Caco-2 (cell line): ENCODE measurements at regions not wholly inside any gene's neighbourhood (a gene's known extent, or its start where the extent isn't known, plus 50 kb on each side); places are given as distances from the start of the nearest gene placed in this dataset.
"Not testable (repeated sequence)": the region's sequence is repeated elsewhere in the genome, so short reads cannot be mapped to it uniquely, and the experiment has no call there.

ENCODE experiments used
- BruUV-seq: library from RNA; stranded (reverse); fragments of 400-500 nt; replicated peaks from 2 replicates; lab custom pipeline; 2021; lab: Mats Ljungman, UMichigan
- CTCF ChIA-PET: fragments of 300-600 bp; sonication (Branson Sonifier 250); formaldehyde crosslinking; loops from one replicate; lab custom pipeline; 2022; ENCODE audit warnings: antibody characterized with exemption; lab: Charles Lee
- POLR2A ChIA-PET: fragments of 300-600 bp; sonication (Branson Sonifier 250); formaldehyde crosslinking; loops from one replicate; lab custom pipeline; 2022; ENCODE audit warnings: antibody characterized with exemption; lab: Charles Lee
- DNase-seq, 2 experiments: peaks; one replicate each; pipeline versions ENCODE4 v3.0.0 to v3.0.0-alpha.2; 2020 to 2022
- H3K27me3 ChIP-seq: replicated peaks from 2 replicates; pipeline ENCODE4 v1.6.0; 2011; ENCODE audit warnings: low read length; ENCODE audit not compliant: control insufficient read depth, insufficient read depth
- H3K36me3 ChIP-seq: 2 replicates; pipeline ENCODE4 v1.5.1; 2011; ENCODE audit warnings: low read length; ENCODE audit not compliant: control insufficient read depth, insufficient read depth
- H3K4me1 ChIP-seq: fragments of 250-450 bp; sonication (Bioruptor Pico); 2 replicates; pipeline ENCODE4 v1.5.1; 2020; ENCODE audit warnings: mild to moderate bottlenecking
- H3K4me3 ChIP-seq: 2 replicates; pipeline ENCODE4 v1.5.1; 2011; ENCODE audit warnings: low read depth, mild to moderate bottlenecking, control low read depth, low read length
- H3K9me3 ChIP-seq: fragments of 250-450 bp; sonication (Bioruptor Pico); 2 replicates; pipeline ENCODE4 v1.5.1; 2020; ENCODE audit warnings: mild to moderate bottlenecking, moderate library complexity
- H3K27ac Mint-ChIP-seq: one replicate; pipeline ENCODE4 v1.8.0; 2022; ENCODE audit warnings: mixed read lengths; ENCODE audit not compliant: unreplicated experiment
- H3K27me3 Mint-ChIP-seq: one replicate; pipeline ENCODE4 v1.8.0; 2022; ENCODE audit warnings: mixed read lengths; ENCODE audit not compliant: insufficient read depth, unreplicated experiment
- H3K36me3 Mint-ChIP-seq: one replicate; pipeline ENCODE4 v1.8.0; 2022; ENCODE audit warnings: mild to moderate bottlenecking, mixed read lengths; ENCODE audit not compliant: insufficient read depth, unreplicated experiment
- H3K4me1 Mint-ChIP-seq: one replicate; pipeline ENCODE4 v1.8.0; 2022; ENCODE audit warnings: low read depth, mixed read lengths; ENCODE audit not compliant: unreplicated experiment
- H3K4me3 Mint-ChIP-seq: one replicate; pipeline ENCODE4 v1.8.0; 2022; ENCODE audit warnings: mild to moderate bottlenecking, moderate library complexity, mixed read lengths; ENCODE audit not compliant: unreplicated experiment
- H3K9me3 Mint-ChIP-seq: one replicate; pipeline ENCODE4 v1.8.0; 2022; ENCODE audit warnings: mixed read lengths; ENCODE audit not compliant: unreplicated experiment
- intact Hi-C: fragments of 100-400 bp; cut with micrococcal nuclease; formaldehyde crosslinking; loops from one replicate; pipeline ENCODE4 v1.10.0; 2022; ENCODE audit not compliant: unreplicated experiment

DNA sequence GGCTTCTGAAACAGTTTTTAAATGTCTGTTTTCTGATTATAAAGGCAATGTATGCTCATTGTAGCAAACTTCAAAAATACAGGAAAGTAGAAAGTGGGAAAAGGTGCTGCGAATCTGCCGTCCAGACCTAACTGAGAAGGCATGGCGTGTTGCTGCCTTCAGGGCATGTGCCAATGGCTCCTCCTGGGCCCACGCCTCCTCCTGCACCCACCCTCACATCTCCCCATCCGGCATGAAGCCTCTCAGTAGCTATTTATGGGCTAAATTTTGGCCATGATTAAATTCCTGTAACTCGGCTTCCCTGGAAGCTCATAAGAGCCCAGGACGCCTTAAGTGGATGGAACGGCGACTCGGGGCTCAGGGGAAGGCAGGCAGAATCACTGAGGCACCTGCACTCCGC is 153.8 kb downstream of the LAT start:
- intact Hi-C loops, H3K9me3 ChIP-seq, CTCF ChIA-PET, H3K4me1 Mint-ChIP-seq, POLR2A ChIA-PET, H3K27ac Mint-ChIP-seq, H3K9me3 Mint-ChIP-seq, H3K4me3 Mint-ChIP-seq, H3K27me3 Mint-ChIP-seq, H3K4me3 ChIP-seq, H3K27me3 ChIP-seq, DNase-seq, H3K4me1 ChIP-seq, BruUV-seq, H3K36me3 Mint-ChIP-seq, H3K36me3 ChIP-seq: not testable (repeated sequence)

DNA sequence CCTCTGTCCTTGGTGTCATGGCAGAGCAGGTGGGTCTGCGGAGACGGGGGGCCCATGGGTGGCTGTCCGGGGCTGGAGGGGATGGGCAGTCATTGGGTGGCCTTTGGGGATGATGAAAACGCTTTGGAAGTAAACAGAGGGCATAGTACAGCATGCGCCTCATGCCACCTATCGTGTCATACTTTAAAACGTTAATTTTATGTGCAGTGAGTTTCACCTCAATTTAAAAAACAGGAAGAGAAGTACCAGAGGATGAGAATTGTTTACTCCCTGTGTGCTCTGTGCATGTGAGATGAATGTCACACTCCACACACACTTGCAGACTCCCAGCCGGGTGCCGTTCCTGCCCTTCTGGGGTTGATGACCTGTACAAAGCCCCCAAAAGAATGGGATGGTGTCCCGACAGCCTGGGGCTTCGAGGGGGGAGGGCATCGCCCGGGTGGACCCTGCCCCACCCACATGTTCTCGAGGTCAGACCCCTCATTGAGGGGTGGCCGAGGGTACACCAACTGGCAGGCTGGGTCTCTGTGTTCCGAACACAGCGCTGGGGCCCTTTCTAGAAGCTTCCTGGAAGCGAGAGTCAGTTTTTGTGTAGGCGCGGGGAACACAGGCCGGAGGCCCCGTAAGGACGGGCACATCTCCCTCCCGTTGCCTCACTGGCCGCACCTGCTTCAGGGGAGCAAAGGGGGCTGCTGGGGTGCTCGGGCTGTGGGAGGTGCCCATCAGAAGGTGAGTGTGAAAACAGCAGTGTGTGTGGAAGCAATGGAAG is 153.2 kb downstream of the LAT start:
- BruUV-seq, POLR2A ChIA-PET, H3K4me1 Mint-ChIP-seq, H3K4me3 Mint-ChIP-seq, H3K9me3 Mint-ChIP-seq, H3K9me3 ChIP-seq, H3K27me3 Mint-ChIP-seq, CTCF ChIA-PET, H3K36me3 ChIP-seq, H3K36me3 Mint-ChIP-seq, intact Hi-C loops, H3K4me1 ChIP-seq, H3K4me3 ChIP-seq, DNase-seq, H3K27ac Mint-ChIP-seq, H3K27me3 ChIP-seq: not testable (repeated sequence)

DNA sequence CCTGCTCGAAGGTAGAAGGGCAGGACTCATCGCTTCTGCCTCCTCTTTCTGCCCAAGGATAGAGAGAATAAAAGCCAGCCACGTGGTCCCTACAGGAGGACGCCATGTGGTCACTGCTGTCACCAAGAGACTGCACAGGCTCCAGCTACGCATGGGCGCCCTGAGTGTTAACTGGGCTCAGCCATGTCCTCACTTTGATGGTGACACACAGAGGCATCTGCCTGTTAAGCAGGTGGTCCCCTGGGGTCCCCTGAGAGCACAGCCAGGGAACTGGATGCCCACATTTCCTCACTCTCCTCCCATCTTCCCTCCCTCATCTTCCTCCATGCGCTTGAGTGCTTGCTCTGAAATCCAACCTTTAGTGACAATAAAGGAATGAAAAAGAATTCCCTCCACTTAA is 152.6 kb downstream of the LAT start:
- H3K9me3 Mint-ChIP-seq, BruUV-seq, intact Hi-C loops, H3K27ac Mint-ChIP-seq, DNase-seq, POLR2A ChIA-PET, H3K4me3 Mint-ChIP-seq, H3K36me3 ChIP-seq, H3K36me3 Mint-ChIP-seq, CTCF ChIA-PET, H3K27me3 ChIP-seq, H3K27me3 Mint-ChIP-seq, H3K9me3 ChIP-seq, H3K4me3 ChIP-seq, H3K4me1 Mint-ChIP-seq, H3K4me1 ChIP-seq: not testable (repeated sequence)

DNA sequence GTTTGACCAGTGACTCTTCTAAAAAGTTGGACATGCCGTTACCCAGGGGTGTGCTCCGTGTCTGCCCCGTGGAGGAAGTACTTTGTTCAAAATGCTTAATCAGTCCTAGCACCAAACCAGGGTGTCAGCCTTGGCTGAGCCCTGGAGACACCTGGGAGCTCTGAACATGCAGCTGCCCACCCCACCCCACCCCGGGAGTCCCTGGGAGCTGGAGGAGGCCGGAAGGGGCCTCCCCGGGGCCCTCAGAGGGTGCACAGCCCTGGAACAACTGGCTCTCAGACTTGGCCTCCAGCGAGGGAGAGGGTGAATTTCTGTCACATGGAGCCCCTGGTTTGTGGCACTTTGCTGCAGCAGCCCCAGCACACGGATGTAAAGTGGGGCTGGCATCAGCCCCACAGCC is 152.1 kb downstream of the LAT start:
- H3K4me3 Mint-ChIP-seq, POLR2A ChIA-PET, H3K27me3 Mint-ChIP-seq, H3K9me3 ChIP-seq, H3K27me3 ChIP-seq, DNase-seq, BruUV-seq, H3K9me3 Mint-ChIP-seq, H3K4me1 ChIP-seq, H3K27ac Mint-ChIP-seq, intact Hi-C loops, CTCF ChIA-PET, H3K36me3 ChIP-seq, H3K4me3 ChIP-seq, H3K36me3 Mint-ChIP-seq, H3K4me1 Mint-ChIP-seq: not testable (repeated sequence)

DNA sequence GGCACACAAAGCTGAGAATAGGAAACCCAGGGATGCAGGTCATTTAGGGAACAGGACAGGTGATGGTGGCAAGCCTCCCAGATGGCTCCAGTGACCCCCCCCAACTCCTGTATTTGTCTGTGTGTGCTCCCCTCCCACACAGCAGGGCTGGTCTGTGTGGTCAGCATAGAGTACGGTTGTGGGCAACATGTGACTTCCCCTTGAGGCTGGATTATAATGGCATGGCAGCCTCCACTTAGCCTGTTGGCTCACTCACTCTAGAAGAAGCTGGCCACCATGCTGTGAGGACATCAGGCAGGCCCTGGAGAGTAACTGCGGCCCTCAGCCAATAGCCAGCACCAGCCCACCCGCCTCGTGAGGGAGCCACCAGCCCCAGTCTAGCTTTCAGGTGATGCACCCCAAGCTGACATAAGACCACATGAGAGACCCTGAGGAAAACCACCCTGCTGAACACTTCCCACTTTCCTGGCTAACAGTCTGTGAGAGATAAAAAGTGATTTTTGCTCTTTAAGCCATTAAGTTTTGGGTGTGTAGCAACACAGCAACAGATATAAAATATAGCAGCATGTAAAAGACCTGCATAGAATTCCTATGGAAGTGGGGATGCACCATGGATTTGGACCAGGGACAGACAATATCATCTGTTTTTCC is 151.3 kb downstream of the LAT start:
- H3K4me3 Mint-ChIP-seq, POLR2A ChIA-PET, H3K27me3 ChIP-seq, H3K4me3 ChIP-seq, H3K9me3 ChIP-seq, H3K36me3 Mint-ChIP-seq, BruUV-seq, CTCF ChIA-PET, H3K27me3 Mint-ChIP-seq, H3K9me3 Mint-ChIP-seq, H3K4me1 Mint-ChIP-seq, H3K36me3 ChIP-seq, H3K27ac Mint-ChIP-seq, H3K4me1 ChIP-seq, intact Hi-C loops, DNase-seq: not testable (repeated sequence)

DNA sequence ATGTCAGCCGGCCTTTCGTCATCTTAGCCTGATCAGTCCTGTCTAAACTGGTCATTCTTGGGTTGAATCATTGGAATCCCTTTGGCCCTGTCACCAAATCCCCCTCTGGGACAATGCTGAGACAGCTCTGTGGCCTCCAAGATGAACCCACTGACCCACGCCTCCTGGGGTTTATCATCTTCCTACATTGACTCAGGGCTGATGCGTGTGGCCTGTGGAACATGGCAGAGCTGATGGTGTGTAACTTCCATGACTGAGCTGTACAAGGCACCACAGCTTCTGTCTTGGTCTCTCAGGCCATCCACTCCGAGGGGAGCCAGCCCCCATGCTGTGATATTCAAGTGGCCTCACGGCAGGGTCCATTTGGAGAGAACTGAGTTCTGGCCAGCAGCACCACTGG is 150.2 kb downstream of the LAT start:
- H3K36me3 ChIP-seq, H3K27me3 Mint-ChIP-seq, H3K27ac Mint-ChIP-seq, POLR2A ChIA-PET, H3K4me3 ChIP-seq, H3K4me1 ChIP-seq, H3K4me3 Mint-ChIP-seq, H3K4me1 Mint-ChIP-seq, H3K9me3 ChIP-seq, DNase-seq, intact Hi-C loops, BruUV-seq, H3K36me3 Mint-ChIP-seq, H3K9me3 Mint-ChIP-seq, CTCF ChIA-PET, H3K27me3 ChIP-seq: not testable (repeated sequence)
